ENCODE measurements at regions not wholly inside any gene's neighbourhood (a gene's known extent, or its start where the extent isn't known, plus 50 kb on each side); places are given as distances from the start of the nearest gene placed in this dataset.
"Not testable (repeated sequence)": the region's sequence is repeated elsewhere in the genome, so short reads cannot be mapped to it uniquely, and the experiment has no call there.

- Mint-ChIP-seq H3K27me3 (ENCODE audit: unreplicated experiment) (no peaks in the 10 kb centered on the region), H3K27ac (ENCODE audit: unreplicated experiment) (no peak overlapping the region), H3K4me3 (ENCODE audit: low read depth, unreplicated experiment) (no peak overlapping the region), H3K36me3 (ENCODE audit: insufficient read depth, unreplicated experiment) (no peaks in the 10 kb centered on the region), H3K4me1 (ENCODE audit: low read depth, unreplicated experiment) (peaks cover 28% of the 10 kb centered on the region), H3K9me3 (ENCODE audit: low read depth, unreplicated experiment) (no peaks in the 10 kb centered on the region)
- DNase-seq, result no peak
- no peak for TF ChIP-seq CTCF (IDR thresholded peaks at IDR 0.05; ENCODE audit: unreplicated experiment)
- CTCF ChIA-PET, result no interaction called here
- intact Hi-C loops (cut with micrococcal nuclease; ENCODE audit: unreplicated experiment), result no loop called here
- BruUV-seq (replicated peaks), result no TSS peak
These were observed 137.4 kb upstream of the AFDN start for GRCh38 chr6:167689278-167689677.

GRCh38 chr6:167689751-167690150 is 137.0 kb upstream of the AFDN start:
- Mint-ChIP-seq H3K27me3 (ENCODE audit: unreplicated experiment) (no peaks in the 10 kb centered on the region), H3K27ac (ENCODE audit: unreplicated experiment) (no peak overlapping the region), H3K9me3 (ENCODE audit: low read depth, unreplicated experiment) (no peaks in the 10 kb centered on the region), H3K4me3 (ENCODE audit: low read depth, unreplicated experiment) (no peak overlapping the region), H3K36me3 (ENCODE audit: insufficient read depth, unreplicated experiment) (no peaks in the 10 kb centered on the region), H3K4me1 (ENCODE audit: low read depth, unreplicated experiment) (peaks cover 23% of the 10 kb centered on the region)
- no peak for TF ChIP-seq CTCF (IDR thresholded peaks at IDR 0.05; ENCODE audit: unreplicated experiment)
- CTCF ChIA-PET, result no interaction called here
- intact Hi-C loops (cut with micrococcal nuclease; ENCODE audit: unreplicated experiment), result no loop called here
- BruUV-seq (replicated peaks), result no TSS peak
- no peak for DNase-seq

- H3K9me3 Mint-ChIP-seq (ENCODE audit: low read depth, unreplicated experiment); H3K36me3 Mint-ChIP-seq (ENCODE audit: insufficient read depth, unreplicated experiment); DNase-seq; CTCF ChIA-PET; BruUV-seq (replicated peaks); intact Hi-C loops (cut with micrococcal nuclease; ENCODE audit: unreplicated experiment); H3K27me3 Mint-ChIP-seq (ENCODE audit: unreplicated experiment); H3K4me3 Mint-ChIP-seq (ENCODE audit: low read depth, unreplicated experiment); H3K27ac Mint-ChIP-seq (ENCODE audit: unreplicated experiment): not testable (repeated sequence)
- H3K4me1 Mint-ChIP-seq (ENCODE audit: low read depth, unreplicated experiment), result peaks cover 17% of the 10 kb centered on the region
These were observed 136.4 kb upstream of the AFDN start for GRCh38 chr6:167690167-167690922.

GRCh38 chr6:167690931-167691330 is 135.8 kb upstream of the AFDN start:
- DNase-seq, result no peak
- CTCF ChIA-PET, result no interaction called here
- Mint-ChIP-seq H3K36me3 (ENCODE audit: insufficient read depth, unreplicated experiment) (no peaks in the 10 kb centered on the region), H3K4me3 (ENCODE audit: low read depth, unreplicated experiment) (no peak overlapping the region), H3K27ac (ENCODE audit: unreplicated experiment) (no peak overlapping the region), H3K4me1 (ENCODE audit: low read depth, unreplicated experiment) (peaks cover 11% of the 10 kb centered on the region), H3K27me3 (ENCODE audit: unreplicated experiment) (no peaks in the 10 kb centered on the region), H3K9me3 (ENCODE audit: low read depth, unreplicated experiment) (no peaks in the 10 kb centered on the region)
- intact Hi-C loops (cut with micrococcal nuclease; ENCODE audit: unreplicated experiment), result no loop called here
- TF ChIP-seq CTCF (IDR thresholded peaks at IDR 0.05; ENCODE audit: unreplicated experiment), result no peak
- BruUV-seq (replicated peaks), result no TSS peak

GRCh38 chr6:167691533-167692312 is 135.0 kb upstream of the AFDN start:
- BruUV-seq (replicated peaks), result no TSS peak

GRCh38 chr6:167693478-167693877 is 133.2 kb upstream of the AFDN start:
- H3K36me3 Mint-ChIP-seq (ENCODE audit: insufficient read depth, unreplicated experiment); intact Hi-C loops (cut with micrococcal nuclease; ENCODE audit: unreplicated experiment); H3K27me3 Mint-ChIP-seq (ENCODE audit: unreplicated experiment); CTCF ChIA-PET; BruUV-seq (replicated peaks); H3K9me3 Mint-ChIP-seq (ENCODE audit: low read depth, unreplicated experiment); H3K4me3 Mint-ChIP-seq (ENCODE audit: low read depth, unreplicated experiment); DNase-seq; H3K27ac Mint-ChIP-seq (ENCODE audit: unreplicated experiment); H3K4me1 Mint-ChIP-seq (ENCODE audit: low read depth, unreplicated experiment): not testable (repeated sequence)

More at GRCh38 chr6:167691533-167692312, 135.0 kb upstream of the AFDN start:
- TF ChIP-seq CTCF (IDR thresholded peaks at IDR 0.05; ENCODE audit: unreplicated experiment), result no peak
- Mint-ChIP-seq H3K27ac (ENCODE audit: unreplicated experiment) (no peak overlapping the region), H3K4me1 (ENCODE audit: low read depth, unreplicated experiment) (peaks cover 3% of the 10 kb centered on the region), H3K9me3 (ENCODE audit: low read depth, unreplicated experiment) (no peaks in the 10 kb centered on the region), H3K36me3 (ENCODE audit: insufficient read depth, unreplicated experiment) (no peaks in the 10 kb centered on the region), H3K4me3 (ENCODE audit: low read depth, unreplicated experiment) (no peak overlapping the region), H3K27me3 (ENCODE audit: unreplicated experiment) (no peaks in the 10 kb centered on the region)
- no peak for DNase-seq
- CTCF ChIA-PET, result interaction anchor here (0.8 kb wide), 1 partner anchor 8 kb away, joined by 3 read pairs; no protein-coding TSS in a partner anchor
- intact Hi-C loops (cut with micrococcal nuclease; ENCODE audit: unreplicated experiment), result no loop called here
